Hepatocyte (in vitro differentiated cells): ENCODE measurements at regions not wholly inside any gene's neighbourhood (a gene's known extent, or its start where the extent isn't known, plus 50 kb on each side); places are given as distances from the start of the nearest gene placed in this dataset.

Source experiments
- CTCF ChIP-seq: fragments of 200-600 bp; sonication (generic); IDR thresholded peaks from 2 replicates; pipeline ENCODE4 v1.5.1; 2016; ENCODE audit warnings: antibody characterized with exemption, mild to moderate bottlenecking; ENCODE audit not compliant: poor library complexity
- EZH2 ChIP-seq: fragments of 200-600 bp; sonication (generic); IDR thresholded peaks from 2 replicates; pipeline ENCODE4 v1.6.1; 2016; ENCODE audit warnings: antibody characterized with exemption, mild to moderate bottlenecking, borderline replicate concordance
- EZH2phosphoT487 ChIP-seq: fragments of 200-600 bp; sonication (generic); IDR thresholded peaks from one replicate; pipeline ENCODE4 v1.6.1; 2018; ENCODE audit warnings: antibody characterized with exemption, mild to moderate bottlenecking, low read depth, moderate library complexity; ENCODE audit not compliant: unreplicated experiment, severe bottlenecking

- TF ChIP-seq CTCF = no peak
- no peak for TF ChIP-seq EZH2
- TF ChIP-seq EZH2phosphoT487 = no peak
These were observed 77.4 kb upstream of the SPON1 start for GRCh38 chr11:13885083-13885482.
